Testis (tissue), 2 donors: ENCODE measurements at regions not wholly inside any gene's neighbourhood (a gene's known extent, or its start where the extent isn't known, plus 50 kb on each side); places are given as distances from the start of the nearest gene placed in this dataset.

Experiments
- CTCF ChIP-seq, 3 experiments: fragments of 450-650 bp in 2 of 3; fragments of 200-600 bp in 1 of 3; sonication (generic) in 1 of 3; IDR thresholded peaks; one replicate each; pipeline ENCODE4 v1.5.1; 2016 to 2019; ENCODE audit warnings: antibody characterized with exemption in 3 of 3, mild to moderate bottlenecking in 2 of 3, moderate library complexity in 1 of 3
- POLR2A ChIP-seq: fragments of 450-650 bp; IDR thresholded peaks from one replicate; pipeline ENCODE4 v1.6.1; 2017; ENCODE audit warnings: antibody characterized with exemption, mild to moderate bottlenecking, moderate library complexity

- TF ChIP-seq CTCF (IDR thresholded peaks at IDR 0.05) = no peak
- no peak for TF ChIP-seq POLR2A
Observed at GRCh38 chr2:118254116-118254515, 165.8 kb downstream of the INSIG2 start.
